Osteocyte (in vitro differentiated cells): ENCODE measurements at regions not wholly inside any gene's neighbourhood (a gene's known extent, or its start where the extent isn't known, plus 50 kb on each side); places are given as distances from the start of the nearest gene placed in this dataset.

ENCODE experiments used
- DNase-seq: peaks from one replicate; pipeline ENCODE4 v3.0.0; 2021; ENCODE audit warnings: mixed read lengths; ENCODE audit not compliant: unreplicated experiment; ENCODE audit errors: extremely low spot score
- H3K27ac Mint-ChIP-seq: one replicate; pipeline ENCODE4 v1.8.0; 2021; ENCODE audit warnings: mild to moderate bottlenecking, mixed read lengths; ENCODE audit not compliant: unreplicated experiment
- H3K27me3 Mint-ChIP-seq: one replicate; pipeline ENCODE4 v1.8.0; 2021; ENCODE audit warnings: mixed read lengths; ENCODE audit not compliant: unreplicated experiment
- H3K36me3 Mint-ChIP-seq: one replicate; pipeline ENCODE4 v1.8.0; 2021; ENCODE audit warnings: mixed read lengths; ENCODE audit not compliant: unreplicated experiment
- H3K4me1 Mint-ChIP-seq: one replicate; pipeline ENCODE4 v1.8.0; 2021; ENCODE audit warnings: mixed read lengths; ENCODE audit not compliant: unreplicated experiment
- H3K4me3 Mint-ChIP-seq: one replicate; pipeline ENCODE4 v1.8.0; 2021; ENCODE audit warnings: mild to moderate bottlenecking, moderate library complexity, mixed read lengths; ENCODE audit not compliant: unreplicated experiment
- H3K9me3 Mint-ChIP-seq: one replicate; pipeline ENCODE4 v1.8.0; 2021; ENCODE audit warnings: mixed read lengths; ENCODE audit not compliant: unreplicated experiment
- CTCF ChIP-seq: fragments of 200-600 bp; sonication (generic); IDR thresholded peaks from 2 replicates; pipeline ENCODE4 v1.5.0; 2021; ENCODE audit warnings: antibody characterized with exemption, mild to moderate bottlenecking, moderate library complexity

DNA sequence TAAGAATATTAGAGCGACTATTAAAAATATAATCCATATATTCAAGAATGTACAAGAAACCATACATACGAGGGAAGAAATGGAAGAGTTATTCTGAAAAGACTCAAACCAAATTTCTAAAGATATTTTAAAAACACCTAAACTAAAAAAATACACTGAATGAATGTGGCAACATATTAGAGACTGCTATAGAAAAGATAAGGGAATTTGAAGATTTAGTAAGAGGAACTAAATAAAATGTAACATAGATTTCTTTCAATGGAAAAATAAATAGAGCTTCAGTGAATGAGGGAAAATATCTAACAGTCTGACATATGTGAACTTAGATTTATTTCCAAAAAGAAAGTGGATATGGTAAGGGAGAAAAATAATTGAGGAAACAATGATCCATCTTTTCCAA is 194.9 kb upstream of the STXBP5 start:
- no peak overlapping the region for H3K27ac Mint-ChIP-seq
- peaks cover 4% of the 10 kb centered on the region for H3K4me1 Mint-ChIP-seq
- H3K9me3 Mint-ChIP-seq = peaks cover 15% of the 10 kb centered on the region
- TF ChIP-seq CTCF = no peak
- no peak overlapping the region for H3K4me3 Mint-ChIP-seq
- no peaks in the 10 kb centered on the region for H3K36me3 Mint-ChIP-seq
- H3K27me3 Mint-ChIP-seq = no peaks in the 10 kb centered on the region
- DNase-seq = no peak

- H3K27ac Mint-ChIP-seq = no peak overlapping the region
- TF ChIP-seq CTCF = no peak
- no peaks in the 10 kb centered on the region for H3K9me3 Mint-ChIP-seq
- H3K4me1 Mint-ChIP-seq = no peaks in the 10 kb centered on the region
- no peak overlapping the region for H3K4me3 Mint-ChIP-seq
- H3K36me3 Mint-ChIP-seq = no peaks in the 10 kb centered on the region
- DNase-seq = no peak
- H3K27me3 Mint-ChIP-seq = no peaks in the 10 kb centered on the region
These were observed 188.5 kb upstream of the STXBP5 start for GRCh38 chr6:147015674-147016073.

- Mint-ChIP-seq H3K36me3 (no peaks in the 10 kb centered on the region), H3K27me3 (no peaks in the 10 kb centered on the region), H3K27ac (no peak overlapping the region), H3K9me3 (no peaks in the 10 kb centered on the region), H3K4me1 (no peaks in the 10 kb centered on the region), H3K4me3 (no peak overlapping the region)
- no peak for TF ChIP-seq CTCF
- DNase-seq = no peak
These were observed 187.8 kb upstream of the STXBP5 start for GRCh38 chr6:147016440-147016839.

GRCh38 chr6:147017153-147017552 is 187.1 kb upstream of the STXBP5 start:
- no peaks in the 10 kb centered on the region for H3K9me3 Mint-ChIP-seq
- no peaks in the 10 kb centered on the region for H3K4me1 Mint-ChIP-seq
- TF ChIP-seq CTCF = no peak
- DNase-seq = no peak
- H3K27me3 Mint-ChIP-seq = no peaks in the 10 kb centered on the region
- no peak overlapping the region for H3K4me3 Mint-ChIP-seq
- H3K27ac Mint-ChIP-seq = no peak overlapping the region
- H3K36me3 Mint-ChIP-seq = no peaks in the 10 kb centered on the region

DNA sequence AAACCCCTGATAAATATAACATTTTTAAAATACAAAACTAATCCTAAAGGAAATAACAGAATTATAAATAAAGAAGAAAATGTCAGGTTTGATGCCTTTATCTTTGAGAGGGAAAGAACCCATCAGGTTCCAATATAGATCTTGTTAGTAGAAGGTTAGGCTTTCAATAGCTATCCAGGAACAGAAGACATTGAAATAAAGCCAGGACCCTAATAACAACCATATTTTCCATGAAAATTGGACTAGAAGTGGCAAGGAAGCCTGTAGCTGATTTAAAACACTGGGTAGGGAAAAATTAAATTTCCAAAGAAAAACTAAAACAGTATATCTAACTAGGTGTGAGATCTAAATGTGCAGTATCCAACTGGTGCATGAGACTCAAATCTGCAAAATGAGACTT is 185.2 kb upstream of the STXBP5 start:
- Mint-ChIP-seq H3K9me3 (no peaks in the 10 kb centered on the region), H3K27ac (no peak overlapping the region), H3K4me3 (no peak overlapping the region), H3K36me3 (no peaks in the 10 kb centered on the region), H3K27me3 (no peaks in the 10 kb centered on the region), H3K4me1 (no peaks in the 10 kb centered on the region)
- TF ChIP-seq CTCF = no peak
- no peak for DNase-seq
